NB4 (cell line): ENCODE measurements at regions not wholly inside any gene's neighbourhood (a gene's known extent, or its start where the extent isn't known, plus 50 kb on each side); places are given as distances from the start of the nearest gene placed in this dataset.

ENCODE experiments used
- POLR2A ChIP-seq: IDR thresholded peaks from 2 replicates; pipeline ENCODE4 v1.6.1; 2011; ENCODE audit warnings: mild to moderate bottlenecking; ENCODE audit not compliant: insufficient read length; ENCODE audit errors: extremely low read depth
- TF ChIP-seq, protein P1 (sequence below): IDR thresholded peaks from one replicate; pipeline ENCODE4 v1.5.1; 2012; ENCODE audit warnings: low read depth, low read length
- TF ChIP-seq, protein P2 (sequence below): IDR thresholded peaks from 2 replicates; pipeline ENCODE4 v1.6.1; 2011; ENCODE audit warnings: low read depth, low read length

DNA sequence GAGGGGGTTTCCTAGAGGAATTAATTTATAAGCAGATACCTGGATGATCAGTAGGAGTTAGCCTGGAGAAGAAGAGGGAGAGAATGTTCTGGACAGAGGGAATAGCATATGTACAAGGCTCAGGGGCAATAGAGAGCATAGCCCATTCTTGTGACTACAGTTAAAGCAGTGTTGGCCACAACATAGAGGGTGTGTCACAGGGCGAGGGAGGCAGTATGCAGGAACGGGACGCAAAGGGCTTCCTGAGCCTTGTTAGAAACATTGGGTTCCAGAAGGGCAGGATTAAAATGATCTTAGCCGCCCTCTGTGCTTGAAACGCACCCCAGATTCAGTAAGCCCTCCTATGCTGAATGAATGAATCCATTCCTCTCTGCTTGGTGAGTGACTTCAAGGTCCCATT is 142.2 kb upstream of the PWP1 start:
- TF ChIP-seq, protein P1, sequence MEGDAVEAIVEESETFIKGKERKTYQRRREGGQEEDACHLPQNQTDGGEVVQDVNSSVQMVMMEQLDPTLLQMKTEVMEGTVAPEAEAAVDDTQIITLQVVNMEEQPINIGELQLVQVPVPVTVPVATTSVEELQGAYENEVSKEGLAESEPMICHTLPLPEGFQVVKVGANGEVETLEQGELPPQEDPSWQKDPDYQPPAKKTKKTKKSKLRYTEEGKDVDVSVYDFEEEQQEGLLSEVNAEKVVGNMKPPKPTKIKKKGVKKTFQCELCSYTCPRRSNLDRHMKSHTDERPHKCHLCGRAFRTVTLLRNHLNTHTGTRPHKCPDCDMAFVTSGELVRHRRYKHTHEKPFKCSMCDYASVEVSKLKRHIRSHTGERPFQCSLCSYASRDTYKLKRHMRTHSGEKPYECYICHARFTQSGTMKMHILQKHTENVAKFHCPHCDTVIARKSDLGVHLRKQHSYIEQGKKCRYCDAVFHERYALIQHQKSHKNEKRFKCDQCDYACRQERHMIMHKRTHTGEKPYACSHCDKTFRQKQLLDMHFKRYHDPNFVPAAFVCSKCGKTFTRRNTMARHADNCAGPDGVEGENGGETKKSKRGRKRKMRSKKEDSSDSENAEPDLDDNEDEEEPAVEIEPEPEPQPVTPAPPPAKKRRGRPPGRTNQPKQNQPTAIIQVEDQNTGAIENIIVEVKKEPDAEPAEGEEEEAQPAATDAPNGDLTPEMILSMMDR = no peak
- no peak for TF ChIP-seq POLR2A
- TF ChIP-seq, protein P2, sequence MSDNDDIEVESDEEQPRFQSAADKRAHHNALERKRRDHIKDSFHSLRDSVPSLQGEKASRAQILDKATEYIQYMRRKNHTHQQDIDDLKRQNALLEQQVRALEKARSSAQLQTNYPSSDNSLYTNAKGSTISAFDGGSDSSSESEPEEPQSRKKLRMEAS = no peak
